Activated naive CD8-positive, alpha-beta T cell treated with anti-CD3 and anti-CD28 coated beads, Interleukin-2, amount 50 U/mL, for 24 hours (primary cell): ENCODE measurements at regions not wholly inside any gene's neighbourhood (a gene's known extent, or its start where the extent isn't known, plus 50 kb on each side); places are given as distances from the start of the nearest gene placed in this dataset.

Experiments
- ATAC-seq: fragments of 150-1000 bp; cut with Tn5 transposase; one replicate; pipeline ENCODE4 v1.10.0; 2021
- DNase-seq: peaks from one replicate; pipeline ENCODE4 v3.0.0; 2021
- H3K27ac Mint-ChIP-seq: one replicate; pipeline ENCODE4 v1.8.0; 2021; ENCODE audit warnings: mild to moderate bottlenecking, mixed read lengths
- H3K27me3 Mint-ChIP-seq: one replicate; pipeline ENCODE4 v1.8.0; 2021; ENCODE audit warnings: mixed read lengths
- H3K36me3 Mint-ChIP-seq: one replicate; pipeline ENCODE4 v1.8.0; 2021; ENCODE audit warnings: low read depth, mixed read lengths
- H3K4me1 Mint-ChIP-seq: one replicate; pipeline ENCODE4 v1.8.0; 2021; ENCODE audit warnings: mixed read lengths
- H3K4me3 Mint-ChIP-seq: one replicate; pipeline ENCODE4 v1.8.0; 2021; ENCODE audit warnings: mild to moderate bottlenecking, moderate library complexity, mixed read lengths
- H3K9me3 Mint-ChIP-seq: one replicate; pipeline ENCODE4 v1.8.0; 2021; ENCODE audit warnings: mixed read lengths

- no peak for ATAC-seq
- Mint-ChIP-seq H3K4me3 (no peak overlapping the region), H3K9me3 (peaks cover 6% of the 10 kb centered on the region), H3K4me1 (no peaks in the 10 kb centered on the region), H3K27ac (no peak overlapping the region), H3K36me3 (no peaks in the 10 kb centered on the region), H3K27me3 (no peaks in the 10 kb centered on the region)
- DNase-seq, result no peak
Observed at GRCh38 chr9:13513716-13514444, 234.4 kb upstream of the MPDZ start.

- H3K4me3 Mint-ChIP-seq, result no peak overlapping the region
- no peaks in the 10 kb centered on the region for H3K27me3 Mint-ChIP-seq
- H3K27ac Mint-ChIP-seq, result no peak overlapping the region
- no peak for ATAC-seq
- H3K36me3 Mint-ChIP-seq, result no peaks in the 10 kb centered on the region
- no peaks in the 10 kb centered on the region for H3K4me1 Mint-ChIP-seq
- no peak for DNase-seq
- peaks cover 6% of the 10 kb centered on the region for H3K9me3 Mint-ChIP-seq
Observed at GRCh38 chr9:13513286-13513685, 233.8 kb upstream of the MPDZ start.

GRCh38 chr9:13508681-13509080 is 229.2 kb upstream of the MPDZ start:
- no peak for DNase-seq
- no peaks in the 10 kb centered on the region for H3K36me3 Mint-ChIP-seq
- no peak overlapping the region for H3K27ac Mint-ChIP-seq
- H3K4me3 Mint-ChIP-seq, result no peak overlapping the region
- peaks cover 9% of the 10 kb centered on the region for H3K9me3 Mint-ChIP-seq
- no peak for ATAC-seq
- no peaks in the 10 kb centered on the region for H3K27me3 Mint-ChIP-seq
- H3K4me1 Mint-ChIP-seq, result no peaks in the 10 kb centered on the region

- Mint-ChIP-seq H3K27ac (no peak overlapping the region), H3K4me1 (no peaks in the 10 kb centered on the region)
Observed at GRCh38 chr9:13508086-13508485, 228.6 kb upstream of the MPDZ start.

GRCh38 chr9:13505797-13506196 is 226.3 kb upstream of the MPDZ start:
- ATAC-seq (no peak), DNase-seq (no peak)
- H3K27me3 Mint-ChIP-seq, result no peaks in the 10 kb centered on the region
- H3K27ac Mint-ChIP-seq, result no peak overlapping the region
- no peaks in the 10 kb centered on the region for H3K4me1 Mint-ChIP-seq
- no peak overlapping the region for H3K4me3 Mint-ChIP-seq
- no peaks in the 10 kb centered on the region for H3K36me3 Mint-ChIP-seq
- peaks cover 9% of the 10 kb centered on the region for H3K9me3 Mint-ChIP-seq

More at GRCh38 chr9:13508086-13508485, 228.6 kb upstream of the MPDZ start:
- H3K36me3 Mint-ChIP-seq, result no peaks in the 10 kb centered on the region
- DNase-seq, result no peak
- peaks cover 9% of the 10 kb centered on the region for H3K9me3 Mint-ChIP-seq
- ATAC-seq, result no peak
- H3K27me3 Mint-ChIP-seq, result no peaks in the 10 kb centered on the region
- no peak overlapping the region for H3K4me3 Mint-ChIP-seq

GRCh38 chr9:13503599-13503998 is 224.1 kb upstream of the MPDZ start:
- no peak overlapping the region for H3K27ac Mint-ChIP-seq
- no peaks in the 10 kb centered on the region for H3K4me1 Mint-ChIP-seq
- H3K36me3 Mint-ChIP-seq, result no peaks in the 10 kb centered on the region
- no peaks in the 10 kb centered on the region for H3K27me3 Mint-ChIP-seq
- no peak for DNase-seq
- peaks cover 11% of the 10 kb centered on the region for H3K9me3 Mint-ChIP-seq
- ATAC-seq, result no peak
- H3K4me3 Mint-ChIP-seq, result no peak overlapping the region

- Mint-ChIP-seq H3K4me1 (no peaks in the 10 kb centered on the region), H3K9me3 (peaks cover 11% of the 10 kb centered on the region), H3K27me3 (no peaks in the 10 kb centered on the region), H3K4me3 (no peak overlapping the region), H3K27ac (no peak overlapping the region), H3K36me3 (no peaks in the 10 kb centered on the region)
- ATAC-seq, result no peak
- no peak for DNase-seq
Observed at GRCh38 chr9:13502484-13502883, 223.0 kb upstream of the MPDZ start.

GRCh38 chr9:13501018-13501417 is 221.5 kb upstream of the MPDZ start:
- H3K4me1 Mint-ChIP-seq, result no peaks in the 10 kb centered on the region
- no peak overlapping the region for H3K27ac Mint-ChIP-seq
- H3K27me3 Mint-ChIP-seq, result no peaks in the 10 kb centered on the region
- no peak for DNase-seq
- ATAC-seq, result no peak
- no peak overlapping the region for H3K4me3 Mint-ChIP-seq
- H3K36me3 Mint-ChIP-seq, result no peaks in the 10 kb centered on the region
- peaks cover 18% of the 10 kb centered on the region for H3K9me3 Mint-ChIP-seq

- no peak overlapping the region for H3K27ac Mint-ChIP-seq
- no peaks in the 10 kb centered on the region for H3K27me3 Mint-ChIP-seq
- ATAC-seq, result no peak
- H3K4me1 Mint-ChIP-seq, result no peaks in the 10 kb centered on the region
- H3K4me3 Mint-ChIP-seq, result no peak overlapping the region
- H3K9me3 Mint-ChIP-seq, result peaks cover 13% of the 10 kb centered on the region
- no peaks in the 10 kb centered on the region for H3K36me3 Mint-ChIP-seq
- no peak for DNase-seq
Observed at GRCh38 chr9:13500034-13500433, 220.5 kb upstream of the MPDZ start.

- no peak for DNase-seq
- no peaks in the 10 kb centered on the region for H3K27me3 Mint-ChIP-seq
- no peak overlapping the region for H3K4me3 Mint-ChIP-seq
- no peaks in the 10 kb centered on the region for H3K36me3 Mint-ChIP-seq
- H3K27ac Mint-ChIP-seq, result no peak overlapping the region
- H3K4me1 Mint-ChIP-seq, result no peaks in the 10 kb centered on the region
- peaks cover 7% of the 10 kb centered on the region for H3K9me3 Mint-ChIP-seq
- no peak for ATAC-seq
Observed at GRCh38 chr9:13493697-13494096, 214.2 kb upstream of the MPDZ start.

- ATAC-seq, result no peak
- H3K27me3 Mint-ChIP-seq, result no peaks in the 10 kb centered on the region
Observed at GRCh38 chr9:13491493-13492424, 212.3 kb upstream of the MPDZ start.

GRCh38 chr9:13491138-13491492 is 211.6 kb upstream of the MPDZ start:
- ATAC-seq, result no peak
- no peak for DNase-seq
- H3K9me3 Mint-ChIP-seq, result no peaks in the 10 kb centered on the region
- H3K27ac Mint-ChIP-seq, result no peak overlapping the region
- H3K4me1 Mint-ChIP-seq, result no peaks in the 10 kb centered on the region
- H3K27me3 Mint-ChIP-seq, result no peaks in the 10 kb centered on the region
- no peaks in the 10 kb centered on the region for H3K36me3 Mint-ChIP-seq
- H3K4me3 Mint-ChIP-seq, result no peak overlapping the region

More at GRCh38 chr9:13491493-13492424, 212.3 kb upstream of the MPDZ start:
- H3K4me1 Mint-ChIP-seq, result no peaks in the 10 kb centered on the region
- no peaks in the 10 kb centered on the region for H3K36me3 Mint-ChIP-seq
- H3K27ac Mint-ChIP-seq, result no peak overlapping the region
- H3K9me3 Mint-ChIP-seq, result peaks cover 2% of the 10 kb centered on the region
- DNase-seq, result no peak
- no peak overlapping the region for H3K4me3 Mint-ChIP-seq

- Mint-ChIP-seq H3K9me3 (no peaks in the 10 kb centered on the region), H3K4me1 (no peaks in the 10 kb centered on the region), H3K27me3 (no peaks in the 10 kb centered on the region), H3K27ac (no peak overlapping the region), H3K4me3 (no peak overlapping the region), H3K36me3 (no peaks in the 10 kb centered on the region)
- DNase-seq (no peak), ATAC-seq (no peak)
Observed at GRCh38 chr9:13487936-13488335, 208.4 kb upstream of the MPDZ start.

- Mint-ChIP-seq H3K4me3 (no peak overlapping the region), H3K9me3 (no peaks in the 10 kb centered on the region), H3K27ac (no peak overlapping the region), H3K36me3 (no peaks in the 10 kb centered on the region), H3K27me3 (no peaks in the 10 kb centered on the region), H3K4me1 (no peaks in the 10 kb centered on the region)
- no peak for DNase-seq
- ATAC-seq, result no peak
Observed at GRCh38 chr9:13487498-13487897, 208.0 kb upstream of the MPDZ start.

GRCh38 chr9:13487071-13487470 is 207.6 kb upstream of the MPDZ start:
- ATAC-seq (no peak), DNase-seq (no peak)
- no peak overlapping the region for H3K4me3 Mint-ChIP-seq
- no peaks in the 10 kb centered on the region for H3K9me3 Mint-ChIP-seq
- H3K27me3 Mint-ChIP-seq, result no peaks in the 10 kb centered on the region
- H3K36me3 Mint-ChIP-seq, result no peaks in the 10 kb centered on the region
- no peak overlapping the region for H3K27ac Mint-ChIP-seq
- no peaks in the 10 kb centered on the region for H3K4me1 Mint-ChIP-seq
